SK-N-SH treated with all-trans-retinoic acid at 6 μM for 48 hours (cell line): ENCODE measurements at regions not wholly inside any gene's neighbourhood (a gene's known extent, or its start where the extent isn't known, plus 50 kb on each side); places are given as distances from the start of the nearest gene placed in this dataset.

Experiments used
- ATAC-seq: fragments of 200-7000 bp; cut with Tn5 transposase; 3 replicates; pipeline ENCODE4 v1.9.1; 2020; ENCODE audit warnings: mild to moderate bottlenecking, moderate library complexity
- ARNTL ChIP-seq: fragments of 450-650 bp; formaldehyde crosslinking; IDR thresholded peaks from 2 replicates; pipeline ENCODE4 v1.5.0; 2020; ENCODE audit warnings: low read depth, mild to moderate bottlenecking, moderate library complexity, borderline replicate concordance
- BACH2 ChIP-seq: fragments of 250-450 bp; sonication (Bioruptor Pico); IDR thresholded peaks from 2 replicates; pipeline ENCODE4 v1.9.0; 2021; ENCODE audit warnings: mild to moderate bottlenecking, borderline replicate concordance
- CREB5 ChIP-seq: fragments of 250-450 bp; sonication (Bioruptor Pico); IDR thresholded peaks from 2 replicates; pipeline ENCODE4 v1.5.1; 2020; ENCODE audit warnings: low read depth, mild to moderate bottlenecking, moderate library complexity
- CSDC2 ChIP-seq: fragments of 250-450 bp; sonication (Bioruptor Pico); IDR thresholded peaks from 2 replicates; pipeline ENCODE4 v1.5.0; 2020; ENCODE audit warnings: mild to moderate bottlenecking, moderate library complexity
- CSRNP3 ChIP-seq: fragments of 250-450 bp; sonication (Bioruptor Pico); IDR thresholded peaks from 2 replicates; pipeline ENCODE4 v1.5.1; 2021; ENCODE audit warnings: mild to moderate bottlenecking, moderate library complexity
- ESRRG ChIP-seq: fragments of 250-450 bp; sonication (Bioruptor Pico); IDR thresholded peaks from 2 replicates; pipeline ENCODE4 v1.6.1; 2021; ENCODE audit warnings: mild to moderate bottlenecking
- GLIS3 ChIP-seq: fragments of 250-450 bp; sonication (Bioruptor Pico); IDR thresholded peaks from 2 replicates; pipeline ENCODE4 v1.5.0; 2020; ENCODE audit warnings: mild to moderate bottlenecking, moderate library complexity
- ISL1 ChIP-seq: fragments of 250-450 bp; sonication (Bioruptor Pico); IDR thresholded peaks from 2 replicates; pipeline ENCODE4 v2.1.2; 2022; ENCODE audit warnings: mild to moderate bottlenecking, moderate library complexity
- OSR1 ChIP-seq: fragments of 250-450 bp; sonication (Bioruptor Pico); IDR thresholded peaks from 2 replicates; pipeline ENCODE4 v1.8.0; 2022; ENCODE audit warnings: moderate library complexity, mild to moderate bottlenecking, inconsistent platforms
- PATZ1 ChIP-seq: fragments of 250-450 bp; sonication (Bioruptor Pico); IDR thresholded peaks from 2 replicates; pipeline ENCODE4 v1.8.0; 2020; ENCODE audit warnings: mild to moderate bottlenecking, moderate library complexity, borderline replicate concordance
- PPARA ChIP-seq: fragments of 250-450 bp; sonication (Bioruptor Pico); IDR thresholded peaks from 2 replicates; pipeline ENCODE4 v1.5.0; 2020; ENCODE audit warnings: mild to moderate bottlenecking, borderline replicate concordance
- RARB ChIP-seq: fragments of 250-450 bp; sonication (Bioruptor Pico); IDR thresholded peaks from 2 replicates; pipeline ENCODE4 v1.8.0; 2021; ENCODE audit warnings: mild to moderate bottlenecking, moderate library complexity
- SNAI2 ChIP-seq: fragments of 250-450 bp; sonication (Bioruptor Pico); IDR thresholded peaks from 2 replicates; pipeline ENCODE4 v1.5.0; 2020; ENCODE audit warnings: mild to moderate bottlenecking, moderate library complexity
- TOX ChIP-seq: fragments of 250-450 bp; sonication (Bioruptor Pico); IDR thresholded peaks from 2 replicates; pipeline ENCODE4 v1.8.0; 2021; ENCODE audit warnings: mild to moderate bottlenecking, moderate library complexity, borderline replicate concordance
- ZC3H10 ChIP-seq: fragments of 250-450 bp; sonication (Bioruptor Pico); IDR thresholded peaks from 2 replicates; pipeline ENCODE4 v1.5.1; 2021; ENCODE audit warnings: mild to moderate bottlenecking, moderate library complexity
- ZFP3 ChIP-seq: fragments of 250-450 bp; sonication (Bioruptor Pico); IDR thresholded peaks from 2 replicates; pipeline ENCODE4 v1.5.0; 2020; ENCODE audit warnings: mild to moderate bottlenecking, moderate library complexity
- ZFP30 ChIP-seq: fragments of 450-650 bp; formaldehyde crosslinking; IDR thresholded peaks from 2 replicates; pipeline ENCODE4 v1.5.0; 2022; ENCODE audit warnings: mild to moderate bottlenecking, moderate library complexity
- ZNF565 ChIP-seq: fragments of 450-650 bp; formaldehyde crosslinking; conservative IDR thresholded peaks from 2 replicates; pipeline ENCODE4 v1.5.0; 2020; ENCODE audit warnings: low read depth, mild to moderate bottlenecking, moderate library complexity
- ZNF70 ChIP-seq: fragments of 450-650 bp; formaldehyde crosslinking; IDR thresholded peaks from 2 replicates; pipeline ENCODE4 v1.5.0; 2020; ENCODE audit warnings: mild to moderate bottlenecking, moderate library complexity
- ZNF8 ChIP-seq: fragments of 450-650 bp; formaldehyde crosslinking; IDR thresholded peaks from 2 replicates; pipeline ENCODE4 v1.5.0; 2020; ENCODE audit warnings: mild to moderate bottlenecking, moderate library complexity
- TF ChIP-seq, protein P1 (sequence below): fragments of 250-450 bp; sonication (Bioruptor Pico); IDR thresholded peaks from 2 replicates; pipeline ENCODE4 v1.8.0; 2021; ENCODE audit warnings: low read depth, mild to moderate bottlenecking, moderate library complexity, borderline replicate concordance
- TF ChIP-seq, protein P2 (sequence below): fragments of 250-450 bp; sonication (Bioruptor Pico); IDR thresholded peaks from 2 replicates; pipeline ENCODE4 v1.5.0; 2020; ENCODE audit warnings: mild to moderate bottlenecking, moderate library complexity

- no peak for ATAC-seq
- TF ChIP-seq SNAI2 (CRISPR knock-in tag) (no peak), CREB5 (no peak), RARB (CRISPR knock-in tag) (no peak), BACH2 (CRISPR knock-in tag) (no peak), ARNTL (CRISPR knock-in tag) (no peak), TOX (CRISPR knock-in tag) (no peak), ZC3H10 (no peak), OSR1 (CRISPR knock-in tag) (no peak), ISL1 (CRISPR knock-in tag) (no peak)
These were observed 213.5 kb downstream of the MANEA start for GRCh38 chr6:95790787-95791186.

DNA sequence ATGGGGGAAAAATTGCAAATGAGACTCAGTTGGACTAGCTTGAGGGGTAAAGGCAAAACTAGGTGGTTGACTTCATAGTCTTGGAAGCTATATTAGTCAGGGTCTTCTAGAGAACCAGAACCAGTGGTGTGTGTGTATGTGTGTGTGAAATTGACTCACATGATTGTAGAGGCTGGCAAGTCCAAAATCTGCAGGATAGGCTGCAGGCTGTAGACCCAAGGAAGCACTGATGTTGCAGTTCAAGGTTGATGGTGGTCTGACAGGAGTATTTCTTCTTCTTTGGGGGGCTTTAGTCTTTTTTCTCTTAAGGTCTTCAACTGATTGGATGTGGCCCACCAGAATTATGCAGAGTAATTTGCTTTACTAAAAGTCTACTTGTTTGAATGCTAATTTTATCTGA lies 217.4 kb downstream of the MANEA start:
- no peak for ATAC-seq
- no peak for TF ChIP-seq SNAI2 (CRISPR knock-in tag)
- TF ChIP-seq TOX (CRISPR knock-in tag): no peak
- no peak for TF ChIP-seq ZFP30 (CRISPR knock-in tag)
- no peak for TF ChIP-seq ESRRG (CRISPR knock-in tag)
- no peak for TF ChIP-seq ZNF565
- TF ChIP-seq ARNTL (CRISPR knock-in tag): no peak
- TF ChIP-seq CSDC2 (CRISPR knock-in tag): no peak
- TF ChIP-seq, protein P1, sequence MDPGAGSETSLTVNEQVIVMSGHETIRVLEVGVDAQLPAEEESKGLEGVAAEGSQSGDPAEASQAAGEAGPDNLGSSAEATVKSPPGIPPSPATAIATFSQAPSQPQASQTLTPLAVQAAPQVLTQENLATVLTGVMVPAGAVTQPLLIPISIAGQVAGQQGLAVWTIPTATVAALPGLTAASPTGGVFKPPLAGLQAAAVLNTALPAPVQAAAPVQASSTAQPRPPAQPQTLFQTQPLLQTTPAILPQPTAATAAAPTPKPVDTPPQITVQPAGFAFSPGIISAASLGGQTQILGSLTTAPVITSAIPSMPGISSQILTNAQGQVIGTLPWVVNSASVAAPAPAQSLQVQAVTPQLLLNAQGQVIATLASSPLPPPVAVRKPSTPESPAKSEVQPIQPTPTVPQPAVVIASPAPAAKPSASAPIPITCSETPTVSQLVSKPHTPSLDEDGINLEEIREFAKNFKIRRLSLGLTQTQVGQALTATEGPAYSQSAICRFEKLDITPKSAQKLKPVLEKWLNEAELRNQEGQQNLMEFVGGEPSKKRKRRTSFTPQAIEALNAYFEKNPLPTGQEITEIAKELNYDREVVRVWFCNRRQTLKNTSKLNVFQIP (CRISPR knock-in tag): no peak
- TF ChIP-seq OSR1 (CRISPR knock-in tag): no peak
- no peak for TF ChIP-seq ZFP3 (CRISPR knock-in tag)
- no peak for TF ChIP-seq ZNF8 (CRISPR knock-in tag)
- no peak for TF ChIP-seq BACH2 (CRISPR knock-in tag)
- no peak for TF ChIP-seq PPARA (CRISPR knock-in tag)
- no peak for TF ChIP-seq GLIS3
- no peak for TF ChIP-seq PATZ1 (CRISPR knock-in tag)
- TF ChIP-seq, protein P2, sequence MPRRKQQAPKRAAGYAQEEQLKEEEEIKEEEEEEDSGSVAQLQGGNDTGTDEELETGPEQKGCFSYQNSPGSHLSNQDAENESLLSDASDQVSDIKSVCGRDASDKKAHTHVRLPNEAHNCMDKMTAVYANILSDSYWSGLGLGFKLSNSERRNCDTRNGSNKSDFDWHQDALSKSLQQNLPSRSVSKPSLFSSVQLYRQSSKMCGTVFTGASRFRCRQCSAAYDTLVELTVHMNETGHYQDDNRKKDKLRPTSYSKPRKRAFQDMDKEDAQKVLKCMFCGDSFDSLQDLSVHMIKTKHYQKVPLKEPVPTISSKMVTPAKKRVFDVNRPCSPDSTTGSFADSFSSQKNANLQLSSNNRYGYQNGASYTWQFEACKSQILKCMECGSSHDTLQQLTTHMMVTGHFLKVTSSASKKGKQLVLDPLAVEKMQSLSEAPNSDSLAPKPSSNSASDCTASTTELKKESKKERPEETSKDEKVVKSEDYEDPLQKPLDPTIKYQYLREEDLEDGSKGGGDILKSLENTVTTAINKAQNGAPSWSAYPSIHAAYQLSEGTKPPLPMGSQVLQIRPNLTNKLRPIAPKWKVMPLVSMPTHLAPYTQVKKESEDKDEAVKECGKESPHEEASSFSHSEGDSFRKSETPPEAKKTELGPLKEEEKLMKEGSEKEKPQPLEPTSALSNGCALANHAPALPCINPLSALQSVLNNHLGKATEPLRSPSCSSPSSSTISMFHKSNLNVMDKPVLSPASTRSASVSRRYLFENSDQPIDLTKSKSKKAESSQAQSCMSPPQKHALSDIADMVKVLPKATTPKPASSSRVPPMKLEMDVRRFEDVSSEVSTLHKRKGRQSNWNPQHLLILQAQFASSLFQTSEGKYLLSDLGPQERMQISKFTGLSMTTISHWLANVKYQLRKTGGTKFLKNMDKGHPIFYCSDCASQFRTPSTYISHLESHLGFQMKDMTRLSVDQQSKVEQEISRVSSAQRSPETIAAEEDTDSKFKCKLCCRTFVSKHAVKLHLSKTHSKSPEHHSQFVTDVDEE: no peak
- no peak for TF ChIP-seq CREB5
- TF ChIP-seq ZNF70 (CRISPR knock-in tag): no peak
- no peak for TF ChIP-seq RARB (CRISPR knock-in tag)
- TF ChIP-seq ISL1 (CRISPR knock-in tag): no peak
- TF ChIP-seq, all 23 proteins: peak for 0

GRCh38 chr6:95795927-95796326 lies 218.6 kb downstream of the MANEA start:
- no peak for ATAC-seq
- no peak for TF ChIP-seq ZC3H10
- no peak for TF ChIP-seq PPARA (CRISPR knock-in tag)
- no peak for TF ChIP-seq ARNTL (CRISPR knock-in tag)
- no peak for TF ChIP-seq ZNF8 (CRISPR knock-in tag)
- TF ChIP-seq CREB5: no peak
- no peak for TF ChIP-seq SNAI2 (CRISPR knock-in tag)
- TF ChIP-seq PATZ1 (CRISPR knock-in tag): no peak
- no peak for TF ChIP-seq GLIS3
- TF ChIP-seq OSR1 (CRISPR knock-in tag): no peak
- no peak for TF ChIP-seq CSRNP3 (CRISPR knock-in tag)
- no peak for TF ChIP-seq ESRRG (CRISPR knock-in tag)
- TF ChIP-seq ISL1 (CRISPR knock-in tag): no peak
- no peak for TF ChIP-seq CSDC2 (CRISPR knock-in tag)
